Prostate gland (tissue), 2 donors: ENCODE measurements at regions not wholly inside any gene's neighbourhood (a gene's known extent, or its start where the extent isn't known, plus 50 kb on each side); places are given as distances from the start of the nearest gene placed in this dataset.

Experiments
- DNase-seq: peaks from one replicate; pipeline ENCODE4 v3.0.0-alpha.2; 2019; ENCODE audit warnings: low spot score
- H3K27ac ChIP-seq, 2 donors: fragments of 200-600 bp; sonication (generic); 2 replicates each; pipeline ENCODE4 v1.5.1; 2017 to 2019
- H3K27me3 ChIP-seq: fragments of 200-600 bp; sonication (generic); replicated peaks from 2 replicates; pipeline ENCODE4 v1.5.1; 2019; ENCODE audit not compliant: insufficient read depth
- H3K36me3 ChIP-seq, 2 donors: fragments of 200-600 bp; sonication (generic); 1 replicate in 1 of 2; 2 replicates in 1 of 2; pipeline versions ENCODE4 v1.5.1 to v1.8.1; 2017 to 2019
- H3K4me1 ChIP-seq: fragments of 200-600 bp; sonication (generic); replicated peaks from 2 replicates; pipeline ENCODE4 v1.5.1; 2019
- H3K4me3 ChIP-seq, 2 donors: fragments of 200-600 bp; sonication (generic); 2 replicates each; pipeline ENCODE4 v1.5.1; 2017 to 2019
- H3K9me3 ChIP-seq: fragments of 200-600 bp; sonication (generic); 2 replicates; pipeline ENCODE4 v1.5.1; 2017
- CTCF ChIP-seq, 4 experiments: fragments of 200-600 bp in 2 of 4; fragments of 450-650 bp in 2 of 4; sonication (generic) in 2 of 4; IDR thresholded peaks; 1 replicate in 3 of 4; 2 replicates in 1 of 4; pipeline ENCODE4 v1.5.1; 2016 to 2019; ENCODE audit warnings: antibody characterized with exemption in 4 of 4, mild to moderate bottlenecking in 2 of 4, moderate library complexity in 2 of 4
- POLR2A ChIP-seq: fragments of 450-650 bp; IDR thresholded peaks from one replicate; pipeline ENCODE4 v1.6.1; 2016; ENCODE audit warnings: antibody characterized with exemption, mild to moderate bottlenecking
- POLR2AphosphoS5 ChIP-seq: sonication (generic); formaldehyde crosslinking; IDR thresholded peaks from one replicate; pipeline ENCODE4 v1.6.1; 2017; ENCODE audit warnings: antibody characterized with exemption
- WGBS: methylation state at CpG from one replicate; pipeline ENCODE4 v1.1.5; 2018; 5-methylcytosine and 5-hydroxymethylcytosine counted together
- intact Hi-C: fragments of 100-400 bp; cut with DNase I; formaldehyde crosslinking; loops from one replicate; pipeline ENCODE4 v1.14.2; 2022

GRCh38 chr1:232134365-232134764, 495.6 kb downstream of the SIPA1L2 start:
- intact Hi-C loops, result no loop called here
- DNase-seq, result no peak
- Histone ChIP-seq H3K4me1 (no peaks in the 10 kb centered on the region), H3K9me3 (no peaks in the 10 kb centered on the region), H3K36me3 (no peaks in the 10 kb centered on the region), H3K4me3 (no peak overlapping the region), H3K27ac (no peak overlapping the region), H3K27me3 (no peaks in the 10 kb centered on the region)
- 89% methylated on average over 2 of the region's 2 CpGs for WGBS
- no peak for TF ChIP-seq POLR2A

GRCh38 chr1:232132572-232132971, 497.4 kb downstream of the SIPA1L2 start:
- no peak for TF ChIP-seq POLR2AphosphoS5
- no peak for TF ChIP-seq CTCF (IDR thresholded peaks at IDR 0.05)
- TF ChIP-seq POLR2A, result no peak
- 81% methylated on average over 1 of the region's 1 CpG for WGBS
- no peaks in the 10 kb centered on the region for H3K9me3 ChIP-seq
- H3K36me3 ChIP-seq, result no peaks in the 10 kb centered on the region
- no peaks in the 10 kb centered on the region for H3K4me1 ChIP-seq
- DNase-seq, result no peak
- no peak overlapping the region for H3K4me3 ChIP-seq
- no peaks in the 10 kb centered on the region for H3K27me3 ChIP-seq
- H3K27ac ChIP-seq, result no peak overlapping the region
- intact Hi-C loops, result no loop called here

- intact Hi-C loops, result no loop called here
- TF ChIP-seq CTCF (IDR thresholded peaks at IDR 0.05) (no peak), POLR2AphosphoS5 (no peak), POLR2A (no peak)
- Histone ChIP-seq H3K27ac (no peak overlapping the region), H3K4me3 (no peak overlapping the region), H3K27me3 (no peaks in the 10 kb centered on the region), H3K9me3 (no peaks in the 10 kb centered on the region), H3K36me3 (no peaks in the 10 kb centered on the region), H3K4me1 (no peaks in the 10 kb centered on the region)
- DNase-seq, result no peak
- WGBS, result 68% methylated on average over 1 of the region's 1 CpG
Measured at GRCh38 chr1:232131715-232132391, 498.1 kb downstream of the SIPA1L2 start.

- Histone ChIP-seq H3K27me3 (no peaks in the 10 kb centered on the region), H3K9me3 (no peaks in the 10 kb centered on the region), H3K4me3 (no peak overlapping the region), H3K36me3 (no peaks in the 10 kb centered on the region), H3K27ac (no peak overlapping the region), H3K4me1 (no peaks in the 10 kb centered on the region)
- 66% methylated on average over 4 of the region's 4 CpGs for WGBS
- TF ChIP-seq POLR2AphosphoS5, result no peak
- TF ChIP-seq POLR2A, result no peak
- TF ChIP-seq CTCF (IDR thresholded peaks at IDR 0.05), result no peak
- intact Hi-C loops, result no loop called here
- DNase-seq, result no peak
Measured at GRCh38 chr1:232130815-232131480, 499.0 kb downstream of the SIPA1L2 start.

- no peaks in the 10 kb centered on the region for H3K4me1 ChIP-seq
- H3K27me3 ChIP-seq, result no peaks in the 10 kb centered on the region
- no peak for TF ChIP-seq POLR2AphosphoS5
- TF ChIP-seq POLR2A, result no peak
- TF ChIP-seq CTCF (IDR thresholded peaks at IDR 0.05), result no peak
- H3K9me3 ChIP-seq, result no peaks in the 10 kb centered on the region
- H3K36me3 ChIP-seq, result no peaks in the 10 kb centered on the region
- no peak overlapping the region for H3K27ac ChIP-seq
- H3K4me3 ChIP-seq, result no peak overlapping the region
- WGBS, result 92% methylated on average over 2 of the region's 2 CpGs
- intact Hi-C loops, result no loop called here
- DNase-seq, result no peak
Measured at GRCh38 chr1:232127190-232127589, 500.6 kb downstream of the DISC1 start.
